ENCODE measurements at regions not wholly inside any gene's neighbourhood (a gene's known extent, or its start where the extent isn't known, plus 50 kb on each side); places are given as distances from the start of the nearest gene placed in this dataset.

- TF ChIP-seq POLR2AphosphoS5 (IDR thresholded peaks at IDR 0.05; ENCODE audit: low read depth, low read length) = no peak
- TF ChIP-seq POLR2A (IDR thresholded peaks at IDR 0.05; ENCODE audit: low read depth, low read length) = no peak
- TF ChIP-seq TAF1 (IDR thresholded peaks at IDR 0.05; ENCODE audit: borderline replicate concordance, low read depth, low read length) = no peak
Measured at GRCh38 chr3:127101411-127102187, 91.3 kb upstream of the PRR23E start.
